Right atrium auricular region (tissue), 2 donors: ENCODE measurements at regions not wholly inside any gene's neighbourhood (a gene's known extent, or its start where the extent isn't known, plus 50 kb on each side); places are given as distances from the start of the nearest gene placed in this dataset.

Source experiments
- DNase-seq: peaks from one replicate; pipeline ENCODE4 v3.0.0-alpha.2; 2019; ENCODE audit warnings: low spot score
- H3K27ac ChIP-seq, 2 donors: fragments of 200-600 bp; sonication (generic); 1 replicate in 1 of 2; 2 replicates in 1 of 2; pipeline ENCODE4 v1.5.1; 2016 to 2019
- H3K27me3 ChIP-seq, 2 donors: fragments of 200-600 bp; sonication (generic); one replicate each; pipeline versions ENCODE4 v1.5.1 to v1.6.0; 2017 to 2019
- H3K36me3 ChIP-seq: fragments of 200-600 bp; sonication (generic); one replicate; pipeline ENCODE4 v1.5.1; 2016
- H3K4me1 ChIP-seq, 2 donors: fragments of 200-600 bp; sonication (generic); one replicate each; pipeline versions ENCODE4 v1.5.1 to v1.6.0; 2017 to 2019
- H3K4me3 ChIP-seq, 2 donors: fragments of 200-600 bp; sonication (generic); 1 replicate in 1 of 2; 2 replicates in 1 of 2; pipeline ENCODE4 v1.5.1; 2017 to 2019; ENCODE audit warnings: mild to moderate bottlenecking in 1 of 2, moderate library complexity in 1 of 2
- H3K9me3 ChIP-seq, 2 donors: fragments of 200-600 bp; sonication (generic); one replicate each; pipeline ENCODE4 v1.5.1; 2019
- CTCF ChIP-seq, 2 donors: fragments of 200-600 bp; sonication (generic); IDR thresholded peaks; one replicate each; pipeline ENCODE4 v1.5.1; 2019; ENCODE audit warnings: antibody characterized with exemption in 2 of 2

- H3K27ac ChIP-seq = no peak overlapping the region
- H3K9me3 ChIP-seq = peaks cover 0 to 8% of the 10 kb centered on the region in 2 donors
- H3K4me3 ChIP-seq = no peak overlapping the region
- H3K4me1 ChIP-seq = no peaks in the 10 kb centered on the region
- no peak for DNase-seq
- H3K27me3 ChIP-seq = no peaks in the 10 kb centered on the region
- no peak for TF ChIP-seq CTCF (IDR thresholded peaks at IDR 0.05)
- no peaks in the 10 kb centered on the region for H3K36me3 ChIP-seq
Measured at GRCh38 chr12:113609692-113610469, 138.2 kb upstream of the LHX5 start.

- H3K36me3 ChIP-seq = no peaks in the 10 kb centered on the region
- no peak overlapping the region for H3K4me3 ChIP-seq
- no peak for TF ChIP-seq CTCF (IDR thresholded peaks at IDR 0.05)
- H3K9me3 ChIP-seq = no peaks in the 10 kb centered on the region
- no peak for DNase-seq
- H3K27me3 ChIP-seq = no peaks in the 10 kb centered on the region
- no peaks in the 10 kb centered on the region for H3K4me1 ChIP-seq
- no peak overlapping the region for H3K27ac ChIP-seq
Measured at GRCh38 chr12:113604666-113605065, 133.0 kb upstream of the LHX5 start.

GRCh38 chr12:113601656-113602263 lies 130.1 kb upstream of the LHX5 start:
- DNase-seq = no peak
- no peaks in the 10 kb centered on the region for H3K4me1 ChIP-seq
- H3K9me3 ChIP-seq = no peaks in the 10 kb centered on the region
- no peaks in the 10 kb centered on the region for H3K36me3 ChIP-seq
- H3K4me3 ChIP-seq = no peak overlapping the region
- no peaks in the 10 kb centered on the region for H3K27me3 ChIP-seq
- no peak for TF ChIP-seq CTCF (IDR thresholded peaks at IDR 0.05)
- H3K27ac ChIP-seq = no peak overlapping the region

GRCh38 chr12:113598815-113599406 lies 127.2 kb upstream of the LHX5 start:
- no peaks in the 10 kb centered on the region for H3K4me1 ChIP-seq
- H3K9me3 ChIP-seq = peaks cover 0 to 7% of the 10 kb centered on the region in 2 donors
- no peak overlapping the region for H3K4me3 ChIP-seq
- H3K27ac ChIP-seq = no peak overlapping the region
- no peaks in the 10 kb centered on the region for H3K27me3 ChIP-seq
- no peak for TF ChIP-seq CTCF (IDR thresholded peaks at IDR 0.05)
- H3K36me3 ChIP-seq = no peaks in the 10 kb centered on the region
- DNase-seq = no peak

- no peak for TF ChIP-seq CTCF (IDR thresholded peaks at IDR 0.05)
- Histone ChIP-seq H3K27me3 (no peaks in the 10 kb centered on the region), H3K36me3 (no peaks in the 10 kb centered on the region), H3K27ac (no peak overlapping the region), H3K4me3 (no peak overlapping the region), H3K9me3 (peaks cover 0 to 7% of the 10 kb centered on the region in 2 donors), H3K4me1 (peaks cover 0 to 5% of the 10 kb centered on the region in 2 donors)
- DNase-seq = no peak
Measured at GRCh38 chr12:113594967-113595366, 123.3 kb upstream of the LHX5 start.
